H1 (cell line): ENCODE measurements at regions not wholly inside any gene's neighbourhood (a gene's known extent, or its start where the extent isn't known, plus 50 kb on each side); places are given as distances from the start of the nearest gene placed in this dataset.

Experiments used
- CTCF ChIA-PET: fragments of 300-600 bp; sonication (Branson Sonifier 250); formaldehyde crosslinking; loops from one replicate; lab custom pipeline; 2021; ENCODE audit not compliant: partially characterized antibody; lab: Charles Lee
- POLR2A ChIA-PET: fragments of 300-600 bp; sonication (Branson Sonifier 250); formaldehyde crosslinking; loops from one replicate; lab custom pipeline; 2021; ENCODE audit warnings: inconsistent platforms; ENCODE audit not compliant: partially characterized antibody; lab: Charles Lee
- DNase-seq, 2 experiments: peaks; one replicate each; pipeline versions ENCODE4 v3.0.0 to v3.0.0-alpha.2; 2010 to 2022; ENCODE audit warnings: low spot score in 2 of 2, low read depth in 1 of 2, mixed read lengths in 1 of 2
- FAIRE-seq: peaks from 2 replicates; lab custom pipeline; 2011; peaks lifted over from hg19 to GRCh38; lab: Jason Lieb, UNC
- H2AFZ ChIP-seq: 2 replicates; pipeline ENCODE4 v1.8.1; 2012; ENCODE audit warnings: low read length, inconsistent platforms
- H2AK5ac ChIP-seq: 2 replicates; pipeline ENCODE4 v1.6.1; 2013; ENCODE audit warnings: low read depth, low read length
- H2BK120ac ChIP-seq: replicated peaks from 2 replicates; pipeline ENCODE3; 2013; ENCODE audit warnings: low read depth, low read length, inconsistent platforms
- H2BK12ac ChIP-seq: 2 replicates; pipeline ENCODE4 v1.6.1; 2013; ENCODE audit warnings: low read depth, low read length
- H2BK15ac ChIP-seq: 2 replicates; pipeline ENCODE4 v1.6.1; 2013; ENCODE audit warnings: low read length
- H2BK20ac ChIP-seq: 2 replicates; pipeline ENCODE4 v1.6.1; 2013; ENCODE audit warnings: low read length
- H2BK5ac ChIP-seq: 2 replicates; pipeline ENCODE4 v1.6.1; 2013; ENCODE audit warnings: low read depth, low read length
- H3K14ac ChIP-seq: 2 replicates; pipeline ENCODE4 v1.6.1; 2013; ENCODE audit warnings: inconsistent platforms; ENCODE audit not compliant: insufficient read length
- H3K18ac ChIP-seq: 2 replicates; pipeline ENCODE4 v1.6.1; 2013; ENCODE audit warnings: low read length; ENCODE audit errors: extremely low read depth
- H3K23ac ChIP-seq: 2 replicates; pipeline ENCODE4 v1.6.1; 2013; ENCODE audit warnings: inconsistent platforms; ENCODE audit not compliant: insufficient read length
- H3K23me2 ChIP-seq: 2 replicates; pipeline ENCODE4 v1.6.1; 2013; ENCODE audit warnings: low read depth, low read length
- H3K27ac ChIP-seq: 2 replicates; pipeline ENCODE4 v1.6.1; 2011; ENCODE audit warnings: low read depth, low read length, inconsistent platforms
- H3K27me3 ChIP-seq, 4 experiments: replicated peaks in 1 of 4; 1 replicate in 1 of 4; 2 replicates in 3 of 4; pipeline versions ENCODE4 v1.6.1 to v1.8.1; 2011 to 2013; ENCODE audit warnings: low read length in 3 of 4, mild to moderate bottlenecking in 3 of 4, inconsistent platforms in 2 of 4, mixed read lengths in 2 of 4, moderate library complexity in 1 of 4; ENCODE audit not compliant: control insufficient read depth in 3 of 4, insufficient read depth in 3 of 4; ENCODE audit errors: extremely low read depth in 1 of 4
- H3K36me3 ChIP-seq, 4 experiments: 2 replicates each; pipeline versions ENCODE4 v1.6.1 to v1.8.1; 2011 to 2013; ENCODE audit warnings: mild to moderate bottlenecking in 4 of 4, low read length in 3 of 4, moderate library complexity in 2 of 4, control low read depth in 1 of 4, inconsistent platforms in 1 of 4; ENCODE audit not compliant: insufficient read depth in 4 of 4, control insufficient read depth in 2 of 4
- H3K4ac ChIP-seq: replicated peaks from 2 replicates; pipeline ENCODE3; 2013; ENCODE audit warnings: low read length, low read depth, mixed read lengths, inconsistent platforms; ENCODE audit not compliant: insufficient read length
- H3K4me1 ChIP-seq, 4 experiments: replicated peaks in 1 of 4; 1 replicate in 1 of 4; 2 replicates in 3 of 4; pipeline versions ENCODE4 v1.6.1 to v1.8.1; 2011 to 2013; ENCODE audit warnings: low read length in 3 of 4, inconsistent platforms in 2 of 4, mixed read lengths in 1 of 4; ENCODE audit not compliant: insufficient read depth in 4 of 4, control insufficient read depth in 3 of 4
- H3K4me2 ChIP-seq, 2 experiments: 2 replicates each; pipeline versions ENCODE4 v1.6.1 to v1.8.1; 2011 to 2013; ENCODE audit warnings: low read depth in 2 of 2, low read length in 2 of 2, control low read depth in 1 of 2, inconsistent platforms in 1 of 2, mild to moderate bottlenecking in 1 of 2; ENCODE audit not compliant: insufficient read depth in 1 of 2
- H3K4me3 ChIP-seq, 4 experiments: fragments of 200-600, 300-600 bp in 1 of 4; sonication (generic), shearing (Covaris generic), sonication (Bioruptor Twin) in 1 of 4; 2 replicates each; pipeline versions ENCODE4 v1.5.1 to v1.8.1; 2011 to 2016; ENCODE audit warnings: low read length in 4 of 4, low read depth in 3 of 4, control low read depth in 2 of 4, inconsistent platforms in 2 of 4, mild to moderate bottlenecking in 2 of 4, mixed read lengths in 1 of 4, moderate library complexity in 1 of 4; ENCODE audit not compliant: insufficient read depth in 2 of 4; ENCODE audit errors: extremely low read depth in 1 of 4
- H3K56ac ChIP-seq: replicated peaks from 2 replicates; pipeline ENCODE3; 2013; ENCODE audit warnings: low read depth, mild to moderate bottlenecking, mixed read lengths, low read length, inconsistent platforms; ENCODE audit not compliant: insufficient read length
- H3K79me1 ChIP-seq: 2 replicates; pipeline ENCODE4 v1.6.1; 2013; ENCODE audit warnings: low read depth, low read length, control low read depth
- H3K79me2 ChIP-seq, 2 experiments: 2 replicates each; pipeline versions ENCODE4 v1.6.1 to v1.8.1; 2012 to 2013; ENCODE audit warnings: low read length in 2 of 2, mild to moderate bottlenecking in 2 of 2, inconsistent platforms in 1 of 2; ENCODE audit not compliant: insufficient read depth in 2 of 2, control insufficient read depth in 1 of 2
- H3K9ac ChIP-seq, 4 experiments: replicated peaks in 1 of 4; 1 replicate in 1 of 4; 2 replicates in 3 of 4; pipeline versions ENCODE4 v1.6.1 to v1.8.1; 2011 to 2013; ENCODE audit warnings: low read depth in 3 of 4, low read length in 3 of 4, control low read depth in 2 of 4, mild to moderate bottlenecking in 2 of 4, moderate library complexity in 2 of 4, inconsistent platforms in 1 of 4; ENCODE audit errors: extremely low read depth in 1 of 4
- H3K9me3 ChIP-seq, 2 experiments: 2 replicates each; pipeline versions ENCODE4 v1.6.1 to v1.8.1; 2012 to 2013; ENCODE audit warnings: mild to moderate bottlenecking in 2 of 2, moderate library complexity in 2 of 2, control low read depth in 1 of 2, inconsistent platforms in 1 of 2, low read depth in 1 of 2, low read length in 1 of 2, mixed read lengths in 1 of 2; ENCODE audit not compliant: insufficient read depth in 2 of 2
- H4K20me1 ChIP-seq, 2 experiments: replicated peaks in 1 of 2; 2 replicates each; pipeline versions ENCODE3 to v1.8.1; 2011 to 2013; ENCODE audit warnings: inconsistent platforms in 2 of 2, low read length in 2 of 2, mild to moderate bottlenecking in 1 of 2; ENCODE audit not compliant: insufficient read depth in 2 of 2, control insufficient read depth in 1 of 2
- H4K5ac ChIP-seq: 2 replicates; pipeline ENCODE4 v1.6.1; 2013; ENCODE audit warnings: low read length, low read depth, mixed read lengths, inconsistent platforms; ENCODE audit not compliant: insufficient read length
- H4K8ac ChIP-seq: 2 replicates; pipeline ENCODE4 v1.8.0; 2013; ENCODE audit warnings: mild to moderate bottlenecking, moderate library complexity, low read length, inconsistent platforms; ENCODE audit not compliant: insufficient read depth; ENCODE audit errors: extremely low read depth
- H4K91ac ChIP-seq: replicated peaks from 2 replicates; pipeline ENCODE3; 2013; ENCODE audit warnings: low read length, mixed read lengths, inconsistent platforms; ENCODE audit not compliant: insufficient read length
- ASH2L ChIP-seq: fragments of 200-600, 300-600 bp; sonication (generic); IDR thresholded peaks from one replicate; pipeline ENCODE4 v1.7.1; 2017; ENCODE audit warnings: low read length
- CBX5 ChIP-seq: fragments of 300-800, 300-1000 bp; sonication (generic); IDR thresholded peaks from 2 replicates; pipeline ENCODE4 v1.7.1; 2016; ENCODE audit warnings: antibody characterized with exemption, low read length, low read depth
- EP300 ChIP-seq, 2 experiments: IDR thresholded peaks; 1 replicate in 1 of 2; 2 replicates in 1 of 2; pipeline ENCODE4 v1.6.1; 2011 to 2012; ENCODE audit warnings: low read depth in 2 of 2, low read length in 2 of 2, mild to moderate bottlenecking in 2 of 2, borderline replicate concordance in 1 of 2, inconsistent platforms in 1 of 2, moderate library complexity in 1 of 2
- EZH2 ChIP-seq: fragments of 200-600 bp; sonication (generic); IDR thresholded peaks from 2 replicates; pipeline ENCODE4 v1.7.1; 2012; ENCODE audit warnings: low read depth, mild to moderate bottlenecking, moderate library complexity, low read length, inconsistent platforms; ENCODE audit not compliant: severe bottlenecking
- WGBS, 2 experiments: shearing (Covaris generic) in 1 of 2; methylation state at CpG; one replicate each; pipeline versions ENCODE4 v1.1.6 to v1.1.7; 2013 to 2015; ENCODE audit warnings: low lambda C conversion rate in 2 of 2, mixed read lengths in 2 of 2, inconsistent platforms in 1 of 2, low coverage in 1 of 2, missing lambda C conversion rate in 1 of 2; ENCODE audit not compliant: insufficient replicate concordance in 2 of 2, insufficient coverage in 1 of 2, insufficient read length in 1 of 2; ENCODE audit errors: extremely low coverage in 1 of 2, missing lambda C conversion rate in 1 of 2; 5-methylcytosine and 5-hydroxymethylcytosine counted together

GRCh38 chr12:58584880-58585279, 335.4 kb downstream of the LRIG3 start:
- no peak overlapping the region for H3K9ac ChIP-seq
- no peak overlapping the region for H4K5ac ChIP-seq
- ChIA-PET POLR2A (no interaction called here), CTCF (interaction anchor here (0.6 to 0.9 kb wide), 2 partner anchors 9 to 219 kb away, joined by 3 read pairs; no protein-coding TSS in a partner anchor)
- no peak overlapping the region for H2AK5ac ChIP-seq
- H3K36me3 ChIP-seq, result no peaks in the 10 kb centered on the region
- FAIRE-seq, result no peak
- no peaks in the 10 kb centered on the region for H3K79me1 ChIP-seq
- H2BK12ac ChIP-seq, result no peak overlapping the region
- H2AFZ ChIP-seq, result no peak overlapping the region
- H2BK5ac ChIP-seq, result no peak overlapping the region
- no peak overlapping the region for H4K8ac ChIP-seq
- no peak overlapping the region for H3K18ac ChIP-seq
- no peak overlapping the region for H3K14ac ChIP-seq
- no peaks in the 10 kb centered on the region for H4K20me1 ChIP-seq
- H4K91ac ChIP-seq, result no peak overlapping the region
- H3K4me3 ChIP-seq, result no peak overlapping the region
- TF ChIP-seq ASH2L, result no peak
- TF ChIP-seq EZH2, result no peak
- TF ChIP-seq EP300 (IDR thresholded peaks at IDR 0.05; ENCODE audit: borderline replicate concordance in 1 of 2, low read depth in 2 of 2, low read length in 2 of 2), result no peak
- no peak for TF ChIP-seq CBX5
- DNase-seq, result no peak
- H3K4me2 ChIP-seq, result no peak overlapping the region
- no peak overlapping the region for H2BK15ac ChIP-seq
- H3K23me2 ChIP-seq, result no peaks in the 10 kb centered on the region
- no peaks in the 10 kb centered on the region for H3K27me3 ChIP-seq
- H3K79me2 ChIP-seq, result no peaks in the 10 kb centered on the region
- WGBS, 2 experiments, result 97% methylated on average over 2 of the region's 2 CpGs; no CpG with 5 or more reads in 1 of the 2 experiments
- no peak overlapping the region for H2BK20ac ChIP-seq
- H3K4me1 ChIP-seq, result no peaks in the 10 kb centered on the region
- no peak overlapping the region for H3K4ac ChIP-seq
- H2BK120ac ChIP-seq, result no peak overlapping the region
- H3K27ac ChIP-seq, result no peak overlapping the region
- H3K56ac ChIP-seq, result no peak overlapping the region
- no peaks in the 10 kb centered on the region for H3K9me3 ChIP-seq
- no peak overlapping the region for H3K23ac ChIP-seq
